ENCODE measurements at regions not wholly inside any gene's neighbourhood (a gene's known extent, or its start where the extent isn't known, plus 50 kb on each side); places are given as distances from the start of the nearest gene placed in this dataset.

- 91% methylated on average over 2 of the region's 2 CpGs; no CpG with 5 or more reads in 1 of the 2 experiments for WGBS, 2 experiments (ENCODE audit: extremely low coverage in 1 of 2, insufficient coverage in 1 of 2, insufficient read length in 1 of 2, insufficient replicate concordance in 2 of 2, low coverage in 1 of 2, low lambda C conversion rate in 2 of 2, missing lambda C conversion rate in 1 of 2)
- TF ChIP-seq SIN3A (conservative IDR thresholded peaks at IDR 0.05 in 1 of 2, IDR thresholded peaks at IDR 0.05 in 1 of 2; ENCODE audit: low read depth in 1 of 2, low read length in 2 of 2) (no peak), BCL11A (IDR thresholded peaks at IDR 0.05; ENCODE audit: low read depth in 2 of 2, low read length in 2 of 2) (no peak), CTBP2 (IDR thresholded peaks at IDR 0.05; ENCODE audit: borderline replicate concordance, insufficient read depth, insufficient read length, low read length) (no peak), POLR2AphosphoS5 (IDR thresholded peaks at IDR 0.05; ENCODE audit: low read depth, low read length) (no peak), SAP30 (IDR thresholded peaks at IDR 0.05; ENCODE audit: insufficient read depth, insufficient replicate concordance, low read length) (no peak), GTF2F1 (IDR thresholded peaks at IDR 0.05; ENCODE audit: borderline replicate concordance, low read depth, low read length) (no peak), SP1 (IDR thresholded peaks at IDR 0.05; ENCODE audit: low read depth, low read length) (no peak), BACH1 (IDR thresholded peaks at IDR 0.05; ENCODE audit: low read length) (no peak), KDM5A (IDR thresholded peaks at IDR 0.05; ENCODE audit: low read length) (no peak)
- TF ChIP-seq, protein P1, sequence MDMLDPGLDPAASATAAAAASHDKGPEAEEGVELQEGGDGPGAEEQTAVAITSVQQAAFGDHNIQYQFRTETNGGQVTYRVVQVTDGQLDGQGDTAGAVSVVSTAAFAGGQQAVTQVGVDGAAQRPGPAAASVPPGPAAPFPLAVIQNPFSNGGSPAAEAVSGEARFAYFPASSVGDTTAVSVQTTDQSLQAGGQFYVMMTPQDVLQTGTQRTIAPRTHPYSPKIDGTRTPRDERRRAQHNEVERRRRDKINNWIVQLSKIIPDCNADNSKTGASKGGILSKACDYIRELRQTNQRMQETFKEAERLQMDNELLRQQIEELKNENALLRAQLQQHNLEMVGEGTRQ (IDR thresholded peaks at IDR 0.05; ENCODE audit: low read length): no peak
- TF ChIP-seq, protein P2, sequence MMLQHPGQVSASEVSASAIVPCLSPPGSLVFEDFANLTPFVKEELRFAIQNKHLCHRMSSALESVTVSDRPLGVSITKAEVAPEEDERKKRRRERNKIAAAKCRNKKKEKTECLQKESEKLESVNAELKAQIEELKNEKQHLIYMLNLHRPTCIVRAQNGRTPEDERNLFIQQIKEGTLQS (IDR thresholded peaks at IDR 0.05; ENCODE audit: insufficient read depth, low read depth, low read length): no peak
Observed at GRCh38 chr7:51602376-51602775, 285.8 kb upstream of the COBL start.

More at GRCh38 chr7:51602376-51602775, 285.8 kb upstream of the COBL start:
- 0 out of 4 replicates have a peak, but pooled peaks cover 0 to under 1% of the 10 kb centered on the region in 2 experiments for H3K79me2 ChIP-seq (ENCODE audit: control insufficient read depth in 1 of 2, insufficient read depth in 2 of 2, low read length in 2 of 2)
- no peak overlapping the region for H2BK15ac ChIP-seq (ENCODE audit: low read length)
- no peak overlapping the region for H4K91ac ChIP-seq (replicated peaks; ENCODE audit: insufficient read length, low read length)
- no peak overlapping the region for H2AK5ac ChIP-seq (ENCODE audit: low read depth, low read length)
- no peak overlapping the region for H3K4ac ChIP-seq (replicated peaks; ENCODE audit: insufficient read length, low read depth, low read length)
- no peak overlapping the region for H2BK5ac ChIP-seq (ENCODE audit: low read depth, low read length)
- ChIA-PET CTCF (ENCODE audit: partially characterized antibody) (no interaction called here), POLR2A (ENCODE audit: partially characterized antibody) (no interaction called here)
- H2BK12ac ChIP-seq (ENCODE audit: low read depth, low read length): no peak overlapping the region
- peaks cover under 1% of the 10 kb centered on the region; the same call in 1 of the 2 replicates for H3K23me2 ChIP-seq (ENCODE audit: low read depth, low read length)
- peaks cover 0 to under 1% of the 10 kb centered on the region in 2 experiments for H4K20me1 ChIP-seq (replicated peaks in 1 of 2; ENCODE audit: control insufficient read depth in 1 of 2, insufficient read depth in 2 of 2, low read length in 2 of 2)
- no peak overlapping the region for H2BK20ac ChIP-seq (ENCODE audit: low read length)
- H3K18ac ChIP-seq (ENCODE audit: extremely low read depth, low read length): no peak overlapping the region
- peaks cover 4 to 11% of the 10 kb centered on the region in 2 experiments; a peak in 3 of 4 replicates for H3K9me3 ChIP-seq (ENCODE audit: insufficient read depth in 2 of 2, low read depth in 1 of 2, low read length in 1 of 2)
- H3K36me3 ChIP-seq (ENCODE audit: control insufficient read depth in 2 of 4, insufficient read depth in 4 of 4, low read length in 3 of 4): no peaks in the 10 kb centered on the region
- H3K27ac ChIP-seq (ENCODE audit: low read depth, low read length): no peak overlapping the region
- H3K4me3 ChIP-seq (ENCODE audit: extremely low read depth in 1 of 4, insufficient read depth in 2 of 4, low read depth in 3 of 4, low read length in 4 of 4): no peak overlapping the region; a peak in 1 of 8 replicates
- no peak overlapping the region for H4K8ac ChIP-seq (ENCODE audit: extremely low read depth, insufficient read depth, low read length)
- no peaks in the 10 kb centered on the region for H3K4me1 ChIP-seq (replicated peaks in 1 of 4; ENCODE audit: control insufficient read depth in 3 of 4, insufficient read depth in 4 of 4, low read length in 3 of 4)
- no peak overlapping the region for H3K56ac ChIP-seq (replicated peaks; ENCODE audit: insufficient read length, low read depth, low read length)
- FAIRE-seq: no peak
- H3K79me1 ChIP-seq (ENCODE audit: low read depth, low read length): no peaks in the 10 kb centered on the region
- no peak overlapping the region for H3K14ac ChIP-seq (ENCODE audit: insufficient read length)
- H3K9ac ChIP-seq (replicated peaks in 1 of 4; ENCODE audit: extremely low read depth in 1 of 4, low read depth in 3 of 4, low read length in 3 of 4): no peak overlapping the region
- no peak overlapping the region for H4K5ac ChIP-seq (ENCODE audit: insufficient read length, low read depth, low read length)
- H2AFZ ChIP-seq (ENCODE audit: low read length): no peak overlapping the region
- no peak for DNase-seq (ENCODE audit: low read depth in 1 of 2, low spot score in 2 of 2)
- no peak overlapping the region for H2BK120ac ChIP-seq (replicated peaks; ENCODE audit: low read depth, low read length)
- H3K4me2 ChIP-seq (ENCODE audit: insufficient read depth in 1 of 2, low read depth in 2 of 2, low read length in 2 of 2): no peak overlapping the region
- no peak overlapping the region for H3K23ac ChIP-seq (ENCODE audit: insufficient read length)
- H3K27me3 ChIP-seq (replicated peaks in 1 of 4; ENCODE audit: control insufficient read depth in 3 of 4, extremely low read depth in 1 of 4, insufficient read depth in 3 of 4, low read length in 3 of 4): no peaks in the 10 kb centered on the region

All from H1 (cell line).